Astrocyte (in vitro differentiated cells and primary cell): ENCODE measurements at regions not wholly inside any gene's neighbourhood (a gene's known extent, or its start where the extent isn't known, plus 50 kb on each side); places are given as distances from the start of the nearest gene placed in this dataset.

ENCODE experiments used
- CTCF ChIP-seq: IDR thresholded peaks from 2 replicates; pipeline ENCODE4 v1.5.1; 2011; ENCODE audit warnings: low read depth, mild to moderate bottlenecking, inconsistent platforms, low read length, moderate library complexity; ENCODE audit not compliant: insufficient read depth
- EZH2 ChIP-seq: IDR thresholded peaks from 2 replicates; pipeline ENCODE4 v1.6.1; 2012; ENCODE audit warnings: mild to moderate bottlenecking, low read length, inconsistent platforms; ENCODE audit not compliant: insufficient read depth

GRCh38 chr1:81304187-81304586 is 496.5 kb upstream of the ADGRL2 start:
- TF ChIP-seq CTCF (no peak), EZH2 (no peak)
